BJ (cell line): ENCODE measurements at regions not wholly inside any gene's neighbourhood (a gene's known extent, or its start where the extent isn't known, plus 50 kb on each side); places are given as distances from the start of the nearest gene placed in this dataset.

Source experiments
- CTCF ChIA-PET: fragments of 350-600 bp; formaldehyde crosslinking; extraction: SDS; loops from one replicate; lab custom pipeline; 2021; ENCODE audit warnings: antibody characterized with exemption, inconsistent platforms; lab: Yijun Ruan, JAX
- POLR2A ChIA-PET: fragments of 300-600 bp; sonication (Branson Sonifier 250); formaldehyde crosslinking; extraction: SDS; loops from one replicate; lab custom pipeline; 2021; ENCODE audit warnings: antibody characterized with exemption; lab: Charles Lee
- DNase-seq: peaks from one replicate; pipeline ENCODE4 v3.0.0-alpha.2; 2011; ENCODE audit warnings: low read depth
- H3K27me3 ChIP-seq: 2 replicates; pipeline ENCODE4 v1.6.0; 2011; ENCODE audit warnings: low read length; ENCODE audit not compliant: control insufficient read depth, insufficient read depth
- H3K36me3 ChIP-seq: 2 replicates; pipeline ENCODE4 v1.5.1; 2011; ENCODE audit warnings: low read length; ENCODE audit not compliant: control insufficient read depth, insufficient read depth
- H3K4me3 ChIP-seq: 2 replicates; pipeline ENCODE4 v1.5.1; 2011; ENCODE audit warnings: low read depth, mild to moderate bottlenecking, control low read depth, low read length
- TF ChIP-seq, protein P1 (sequence below): IDR thresholded peaks from 2 replicates; pipeline ENCODE4 v1.5.1; 2011; ENCODE audit warnings: low read depth, mild to moderate bottlenecking, control low read depth, inconsistent platforms, low read length, moderate library complexity; ENCODE audit not compliant: insufficient read depth

DNA sequence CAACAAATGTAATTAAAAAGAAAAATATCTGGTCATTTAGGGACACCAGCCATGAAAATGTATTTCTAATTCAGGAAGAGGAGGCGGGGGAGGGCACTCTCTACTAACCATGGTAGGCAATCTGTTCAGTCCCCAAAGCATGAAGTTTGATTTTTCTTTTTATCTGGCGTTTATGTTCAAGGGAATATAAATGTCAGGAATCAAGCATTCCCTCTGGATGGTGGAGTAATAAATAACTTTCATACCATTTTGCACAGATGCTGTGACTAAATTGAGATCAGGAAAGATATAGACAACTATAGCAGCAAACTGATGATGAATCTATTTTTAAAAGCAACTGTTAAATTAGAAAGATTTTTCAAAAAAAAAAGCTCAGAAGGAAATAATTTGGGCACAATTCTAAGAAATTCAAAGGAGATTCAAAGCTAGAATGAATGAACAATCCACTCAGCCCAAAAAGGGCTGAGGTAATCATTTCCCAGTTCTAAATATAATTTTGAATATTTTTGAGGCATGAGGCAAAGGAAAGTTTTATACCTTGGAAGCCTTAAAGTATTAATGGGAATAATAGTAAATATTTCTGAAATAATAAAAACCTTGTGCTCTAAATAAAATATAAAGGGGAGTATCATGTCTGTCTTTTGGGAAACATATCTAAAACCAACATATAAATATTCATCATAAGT, 146.4 kb upstream of the POU2AF2 start:
- ChIA-PET CTCF (interaction anchor here (1.0 kb wide), 1 partner anchor 9 kb away, joined by 3 read pairs; no protein-coding TSS in a partner anchor), POLR2A (no interaction called here)
- no peak overlapping the region for H3K4me3 ChIP-seq
- no peaks in the 10 kb centered on the region for H3K36me3 ChIP-seq
- TF ChIP-seq, protein P1, sequence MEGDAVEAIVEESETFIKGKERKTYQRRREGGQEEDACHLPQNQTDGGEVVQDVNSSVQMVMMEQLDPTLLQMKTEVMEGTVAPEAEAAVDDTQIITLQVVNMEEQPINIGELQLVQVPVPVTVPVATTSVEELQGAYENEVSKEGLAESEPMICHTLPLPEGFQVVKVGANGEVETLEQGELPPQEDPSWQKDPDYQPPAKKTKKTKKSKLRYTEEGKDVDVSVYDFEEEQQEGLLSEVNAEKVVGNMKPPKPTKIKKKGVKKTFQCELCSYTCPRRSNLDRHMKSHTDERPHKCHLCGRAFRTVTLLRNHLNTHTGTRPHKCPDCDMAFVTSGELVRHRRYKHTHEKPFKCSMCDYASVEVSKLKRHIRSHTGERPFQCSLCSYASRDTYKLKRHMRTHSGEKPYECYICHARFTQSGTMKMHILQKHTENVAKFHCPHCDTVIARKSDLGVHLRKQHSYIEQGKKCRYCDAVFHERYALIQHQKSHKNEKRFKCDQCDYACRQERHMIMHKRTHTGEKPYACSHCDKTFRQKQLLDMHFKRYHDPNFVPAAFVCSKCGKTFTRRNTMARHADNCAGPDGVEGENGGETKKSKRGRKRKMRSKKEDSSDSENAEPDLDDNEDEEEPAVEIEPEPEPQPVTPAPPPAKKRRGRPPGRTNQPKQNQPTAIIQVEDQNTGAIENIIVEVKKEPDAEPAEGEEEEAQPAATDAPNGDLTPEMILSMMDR = no peak
- no peaks in the 10 kb centered on the region for H3K27me3 ChIP-seq
- DNase-seq = no peak

DNA sequence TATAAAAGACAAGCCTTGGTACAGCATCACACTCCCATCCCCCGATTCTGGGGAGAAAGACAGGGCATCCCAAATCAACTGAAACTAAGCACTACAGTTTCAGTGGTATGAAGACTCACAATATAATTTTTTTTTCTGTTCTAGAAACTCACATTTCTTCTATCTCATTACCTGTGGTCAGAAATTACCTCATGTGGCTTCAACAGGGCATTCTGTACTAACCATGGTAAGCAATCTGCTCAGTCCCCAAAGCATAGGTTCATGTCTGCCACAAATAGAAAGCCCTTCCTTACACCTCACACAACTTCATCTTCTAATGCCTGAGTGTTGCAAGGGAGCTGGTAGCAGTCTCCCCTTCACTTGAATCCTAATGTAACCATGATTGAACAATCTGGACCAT, 147.4 kb upstream of the POU2AF2 start:
- no peaks in the 10 kb centered on the region for H3K36me3 ChIP-seq
- H3K27me3 ChIP-seq = no peaks in the 10 kb centered on the region
- POLR2A ChIA-PET = no interaction called here
- no peak for DNase-seq
- CTCF ChIA-PET = interaction anchor here (1.0 kb wide), 1 partner anchor 8 kb away, joined by 3 read pairs; no protein-coding TSS in a partner anchor
- TF ChIP-seq, protein P1 = no peak
- no peak overlapping the region for H3K4me3 ChIP-seq

DNA sequence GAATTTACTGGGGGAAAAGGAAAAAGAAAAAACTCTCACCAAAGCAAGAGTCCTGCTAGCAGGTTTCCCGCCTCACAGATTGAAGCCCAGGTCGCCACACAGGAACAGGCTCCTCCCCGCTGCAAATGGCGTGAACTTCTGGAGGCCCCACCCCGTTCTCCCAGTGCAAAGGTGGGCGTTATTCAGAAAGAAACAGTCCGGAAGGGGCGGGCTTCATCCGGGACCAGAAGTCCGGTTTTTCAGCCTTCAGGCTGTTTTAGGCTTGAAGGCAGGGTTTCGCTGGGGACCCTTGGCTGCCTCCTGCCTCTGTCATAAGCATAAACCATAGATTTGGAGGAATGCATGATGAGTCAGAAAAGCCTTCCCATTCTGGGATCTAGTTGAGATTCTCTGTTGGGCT, 148.3 kb upstream of the POU2AF2 start:
- TF ChIP-seq, protein P1 = no peak
- Histone ChIP-seq H3K4me3 (peak overlapping the region; percentile 27), H3K36me3 (no peaks in the 10 kb centered on the region), H3K27me3 (no peaks in the 10 kb centered on the region)
- POLR2A ChIA-PET = interaction anchor here (0.7 kb wide), 1 partner anchor 636 kb away, joined by 3 read pairs; no protein-coding TSS in a partner anchor
- DNase-seq = no peak
- CTCF ChIA-PET = no interaction called here

DNA sequence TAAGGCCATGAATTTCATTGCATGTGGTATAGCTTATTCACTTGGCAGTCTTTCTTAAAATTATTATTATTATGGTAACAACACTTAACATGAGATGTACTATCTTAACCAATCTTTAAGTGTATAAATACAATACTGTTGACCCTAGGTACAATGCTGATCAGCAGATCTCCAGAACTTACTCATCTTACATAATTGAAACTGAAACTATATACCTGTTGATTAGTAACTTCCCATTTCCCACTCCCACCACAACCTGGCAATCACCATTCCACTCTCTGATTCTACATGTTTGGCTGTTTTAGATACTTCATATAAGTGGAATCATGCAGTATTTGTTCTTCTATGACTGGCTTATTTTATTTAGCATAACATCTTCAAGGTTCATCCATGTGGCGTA, 150.2 kb upstream of the POU2AF2 start:
- CTCF ChIA-PET = no interaction called here
- TF ChIP-seq, protein P1 = no peak

DNA sequence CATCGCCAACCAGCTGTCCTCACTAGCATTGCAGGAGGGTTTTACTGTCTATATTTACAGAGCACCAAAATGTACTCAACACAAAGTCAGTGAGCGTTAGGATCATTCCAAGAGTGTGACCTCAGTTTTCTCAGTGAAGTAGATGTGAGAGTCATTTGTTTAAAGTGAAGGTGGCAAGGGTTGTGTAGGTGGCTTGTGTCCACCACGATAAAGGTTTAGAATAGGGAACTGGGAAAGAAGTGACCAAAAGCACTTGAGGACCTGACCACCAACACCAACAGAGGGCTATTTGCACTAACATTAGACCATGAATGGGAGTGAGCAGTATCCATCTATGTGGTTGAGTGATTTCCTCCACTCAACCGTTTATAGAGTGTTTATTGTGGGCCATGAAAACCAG, 152.5 kb upstream of the POU2AF2 start:
- ChIA-PET CTCF (no interaction called here), POLR2A (no interaction called here)
- Histone ChIP-seq H3K36me3 (no peaks in the 10 kb centered on the region), H3K27me3 (no peaks in the 10 kb centered on the region), H3K4me3 (no peak overlapping the region)
- DNase-seq = no peak
- TF ChIP-seq, protein P1 = no peak

More for the DNA sequence above, 150.2 kb upstream of the POU2AF2 start:
- no peaks in the 10 kb centered on the region for H3K27me3 ChIP-seq
- no peak for DNase-seq
- POLR2A ChIA-PET = no interaction called here
- no peak overlapping the region for H3K4me3 ChIP-seq
- no peaks in the 10 kb centered on the region for H3K36me3 ChIP-seq
